ENCODE measurements at regions not wholly inside any gene's neighbourhood (a gene's known extent, or its start where the extent isn't known, plus 50 kb on each side); places are given as distances from the start of the nearest gene placed in this dataset.

GRCh38 chr9:13557746-13558145 lies 278.3 kb upstream of the MPDZ start:
- H3K4me3 ChIP-seq = no peak overlapping the region
- 16% methylated on average over 2 of the region's 2 CpGs for WGBS (ENCODE audit: missing lambda C conversion rate)
- no peak overlapping the region for H3K4me2 ChIP-seq
- DNase-seq (ENCODE audit: low read depth in 1 of 2, low spot score in 1 of 2) (no peak), ATAC-seq (no peak), FAIRE-seq (no peak)
- H3K27ac ChIP-seq = no peak overlapping the region
- TF ChIP-seq RAD21 (conservative IDR thresholded peaks at IDR 0.05 in 1 of 2, IDR thresholded peaks at IDR 0.05 in 1 of 2) (no peak), EHMT2 (IDR thresholded peaks at IDR 0.05; ENCODE audit: low read depth) (no peak), HOXA7 (CRISPR knock-in tag; IDR thresholded peaks at IDR 0.05) (no peak), HEYL (CRISPR knock-in tag; IDR thresholded peaks at IDR 0.05) (no peak), ZSCAN20 (CRISPR knock-in tag; IDR thresholded peaks at IDR 0.05) (no peak), MAX (IDR thresholded peaks at IDR 0.05) (no peak), PHF8 (IDR thresholded peaks at IDR 0.05; ENCODE audit: borderline replicate concordance, low read depth) (no peak)
- CTCF ChIA-PET = no interaction called here
- H3K4me1 ChIP-seq = no peaks in the 10 kb centered on the region
- POLR2A ChIA-PET = no interaction called here
- H3K9me3 ChIP-seq = no peaks in the 10 kb centered on the region

- WGBS (ENCODE audit: missing lambda C conversion rate) = 2% methylated on average over 2 of the region's 2 CpGs
- H3K9me3 ChIP-seq = no peaks in the 10 kb centered on the region
- no peak overlapping the region for H3K4me2 ChIP-seq
- no peak overlapping the region for H3K4me3 ChIP-seq
- ATAC-seq = no peak
- CTCF ChIA-PET = no interaction called here
- TF ChIP-seq ZC3H11A (IDR thresholded peaks at IDR 0.05) (no peak), TFCP2L1 (CRISPR knock-in tag; IDR thresholded peaks at IDR 0.05) (no peak), EHMT2 (IDR thresholded peaks at IDR 0.05; ENCODE audit: low read depth) (no peak), HES2 (IDR thresholded peaks at IDR 0.05) (no peak), CHD4 (IDR thresholded peaks at IDR 0.05; ENCODE audit: borderline replicate concordance) (no peak), RARB (CRISPR knock-in tag; IDR thresholded peaks at IDR 0.05) (no peak), SREBF2 (IDR thresholded peaks at IDR 0.05) (no peak), CTCF (IDR thresholded peaks at IDR 0.05) (no peak), TP53 (CRISPR knock-in tag; IDR thresholded peaks at IDR 0.05) (no peak), GATA3 (IDR thresholded peaks at IDR 0.05; ENCODE audit: borderline replicate concordance) (no peak), ZSCAN20 (CRISPR knock-in tag; IDR thresholded peaks at IDR 0.05) (no peak), POLR2AphosphoS2 (conservative IDR thresholded peaks at IDR 0.05; ENCODE audit: low read length) (no peak), NFE2L2 (conservative IDR thresholded peaks at IDR 0.05; ENCODE audit: low read length) (no peak), JUN (IDR thresholded peaks at IDR 0.05) (no peak), FOSB (CRISPR knock-in tag; IDR thresholded peaks at IDR 0.05) (no peak), BCL3 (IDR thresholded peaks at IDR 0.05) (no peak), HOXA7 (CRISPR knock-in tag; IDR thresholded peaks at IDR 0.05) (no peak), ELK1 (IDR thresholded peaks at IDR 0.05; ENCODE audit: low read depth, low read length) (no peak), JUNB (IDR thresholded peaks at IDR 0.05) (no peak)
- no peaks in the 10 kb centered on the region for H3K4me1 ChIP-seq
- DNase-seq (ENCODE audit: low read depth in 1 of 2, low spot score in 1 of 2) = no peak
- FAIRE-seq = no peak
- H3K27ac ChIP-seq = no peak overlapping the region
- POLR2A ChIA-PET = no interaction called here
Observed at GRCh38 chr9:13556656-13557055, 277.2 kb upstream of the MPDZ start.

Measured in A549 (cell line).